SK-N-MC (cell line): ENCODE measurements at regions not wholly inside any gene's neighbourhood (a gene's known extent, or its start where the extent isn't known, plus 50 kb on each side); places are given as distances from the start of the nearest gene placed in this dataset.

Experiments
- EZH2 ChIP-seq: fragments of 200-600 bp; sonication (generic); IDR thresholded peaks from one replicate; pipeline ENCODE4 v1.6.1; 2017; ENCODE audit warnings: antibody characterized with exemption
- POLR2AphosphoS5 ChIP-seq: IDR thresholded peaks from 2 replicates; pipeline ENCODE4 v1.6.1; 2012; ENCODE audit warnings: mild to moderate bottlenecking, low read depth, low read length, borderline replicate concordance

DNA sequence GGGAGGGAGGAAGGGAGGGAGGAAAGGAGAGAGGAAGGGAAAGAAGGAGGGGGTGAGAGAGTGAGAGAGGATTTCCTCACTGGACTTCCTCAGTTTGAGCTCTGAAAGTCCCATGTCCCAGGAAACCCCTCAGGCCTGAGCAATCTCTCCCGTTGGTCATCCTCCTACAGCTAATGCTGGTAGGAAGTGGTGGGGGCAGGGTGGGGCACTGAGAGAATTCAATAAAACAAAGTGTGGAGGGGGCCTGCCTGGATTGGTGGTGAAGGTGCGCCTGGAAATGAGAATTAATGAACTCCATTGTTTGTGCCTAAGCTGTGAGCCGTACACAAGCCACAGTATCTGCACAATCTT, 195.0 kb downstream of the RGS3 start:
- TF ChIP-seq EZH2, result no peak
- TF ChIP-seq POLR2AphosphoS5, result no peak
